SK-N-SH treated with all-trans-retinoic acid at 6 μM for 48 hours (cell line): ENCODE measurements at regions not wholly inside any gene's neighbourhood (a gene's known extent, or its start where the extent isn't known, plus 50 kb on each side); places are given as distances from the start of the nearest gene placed in this dataset.

ENCODE experiments used
- CREB5 ChIP-seq: fragments of 250-450 bp; sonication (Bioruptor Pico); IDR thresholded peaks from 2 replicates; pipeline ENCODE4 v1.5.1; 2020; ENCODE audit warnings: low read depth, mild to moderate bottlenecking, moderate library complexity
- CSDC2 ChIP-seq: fragments of 250-450 bp; sonication (Bioruptor Pico); IDR thresholded peaks from 2 replicates; pipeline ENCODE4 v1.5.0; 2020; ENCODE audit warnings: mild to moderate bottlenecking, moderate library complexity
- CSRNP3 ChIP-seq: fragments of 250-450 bp; sonication (Bioruptor Pico); IDR thresholded peaks from 2 replicates; pipeline ENCODE4 v1.5.1; 2021; ENCODE audit warnings: mild to moderate bottlenecking, moderate library complexity
- GLIS3 ChIP-seq: fragments of 250-450 bp; sonication (Bioruptor Pico); IDR thresholded peaks from 2 replicates; pipeline ENCODE4 v1.5.0; 2020; ENCODE audit warnings: mild to moderate bottlenecking, moderate library complexity
- ISL1 ChIP-seq: fragments of 250-450 bp; sonication (Bioruptor Pico); IDR thresholded peaks from 2 replicates; pipeline ENCODE4 v2.1.2; 2022; ENCODE audit warnings: mild to moderate bottlenecking, moderate library complexity
- PATZ1 ChIP-seq: fragments of 250-450 bp; sonication (Bioruptor Pico); IDR thresholded peaks from 2 replicates; pipeline ENCODE4 v1.8.0; 2020; ENCODE audit warnings: mild to moderate bottlenecking, moderate library complexity, borderline replicate concordance
- SNAI2 ChIP-seq: fragments of 250-450 bp; sonication (Bioruptor Pico); IDR thresholded peaks from 2 replicates; pipeline ENCODE4 v1.5.0; 2020; ENCODE audit warnings: mild to moderate bottlenecking, moderate library complexity
- TOX ChIP-seq: fragments of 250-450 bp; sonication (Bioruptor Pico); IDR thresholded peaks from 2 replicates; pipeline ENCODE4 v1.8.0; 2021; ENCODE audit warnings: mild to moderate bottlenecking, moderate library complexity, borderline replicate concordance
- ZNF565 ChIP-seq: fragments of 450-650 bp; formaldehyde crosslinking; conservative IDR thresholded peaks from 2 replicates; pipeline ENCODE4 v1.5.0; 2020; ENCODE audit warnings: low read depth, mild to moderate bottlenecking, moderate library complexity
- ZNF70 ChIP-seq: fragments of 450-650 bp; formaldehyde crosslinking; IDR thresholded peaks from 2 replicates; pipeline ENCODE4 v1.5.0; 2020; ENCODE audit warnings: mild to moderate bottlenecking, moderate library complexity

- TF ChIP-seq CSDC2 (CRISPR knock-in tag) (no peak), ZNF70 (CRISPR knock-in tag) (no peak), CREB5 (CRISPR knock-in tag) (no peak), GLIS3 (CRISPR knock-in tag) (no peak), PATZ1 (no peak), SNAI2 (CRISPR knock-in tag) (no peak), TOX (CRISPR knock-in tag) (no peak), CSRNP3 (CRISPR knock-in tag) (no peak), ISL1 (CRISPR knock-in tag) (no peak), ZNF565 (CRISPR knock-in tag) (no peak)
Measured at GRCh38 chr6:44699082-44699481, 311.6 kb downstream of the CDC5L start.
